Endothelial cell of umbilical vein (primary cell): ENCODE measurements at regions not wholly inside any gene's neighbourhood (a gene's known extent, or its start where the extent isn't known, plus 50 kb on each side); places are given as distances from the start of the nearest gene placed in this dataset.

ENCODE experiments used
- BruUV-seq: library from RNA; stranded (reverse); fragments of 400-500 nt; replicated peaks from 2 replicates; lab custom pipeline; 2021; lab: Mats Ljungman, UMichigan
- CTCF ChIA-PET: fragments of 300-600, 350-600 bp; sonication (Branson Sonifier 250); formaldehyde crosslinking; loops from one replicate; lab custom pipeline; 2021; ENCODE audit warnings: antibody characterized with exemption, inconsistent platforms; lab: Charles Lee
- POLR2A ChIA-PET: fragments of 300-600, 350-600 bp; sonication (Branson Sonifier 250); formaldehyde crosslinking; loops from one replicate; lab custom pipeline; 2021; ENCODE audit warnings: antibody characterized with exemption, inconsistent platforms; lab: Charles Lee
- DNase-seq: peaks from one replicate; pipeline ENCODE4 v3.0.0-alpha.2; 2011; ENCODE audit warnings: low read depth, low spot score
- FAIRE-seq: peaks from 2 replicates; lab custom pipeline; 2011; peaks lifted over from hg19 to GRCh38; lab: Jason Lieb, UNC
- H2AFZ ChIP-seq: 2 replicates; pipeline ENCODE4 v1.6.0; 2012; ENCODE audit warnings: low read depth, low read length, control low read depth, inconsistent platforms
- H3K27ac ChIP-seq: 2 replicates; pipeline ENCODE4 v1.5.1; 2011; ENCODE audit warnings: low read depth, mild to moderate bottlenecking, control low read depth, low read length, moderate library complexity; ENCODE audit not compliant: insufficient read depth
- H3K27me3 ChIP-seq, 2 experiments: 2 replicates each; pipeline versions ENCODE4 v1.6.0 to v1.6.1; 2011; ENCODE audit warnings: low read length in 2 of 2, mixed read lengths in 1 of 2; ENCODE audit not compliant: control insufficient read depth in 2 of 2, insufficient read depth in 2 of 2
- H3K36me3 ChIP-seq, 2 experiments: 2 replicates in 1 of 2; 3 replicates in 1 of 2; pipeline ENCODE4 v1.5.1; 2011; ENCODE audit warnings: low read length in 2 of 2, mild to moderate bottlenecking in 1 of 2, moderate library complexity in 1 of 2; ENCODE audit not compliant: control insufficient read depth in 2 of 2, insufficient read depth in 2 of 2; ENCODE audit errors: extremely low read depth in 1 of 2
- H3K4me1 ChIP-seq: 3 replicates; pipeline ENCODE4 v1.5.1; 2011; ENCODE audit warnings: mild to moderate bottlenecking, low read length; ENCODE audit not compliant: control insufficient read depth, insufficient read depth; ENCODE audit errors: extremely low read depth
- H3K4me2 ChIP-seq: 2 replicates; pipeline ENCODE4 v1.6.1; 2011; ENCODE audit warnings: low read length, control low read depth, mixed read lengths; ENCODE audit not compliant: insufficient read depth
- H3K4me3 ChIP-seq, 3 experiments: fragments of 200-600 bp in 1 of 3; sonication (generic), shearing (Covaris generic) in 1 of 3; replicated peaks in 1 of 3; 2 replicates each; pipeline ENCODE4 v1.5.1; 2011 to 2016; ENCODE audit warnings: control low read depth in 3 of 3, low read length in 3 of 3, mild to moderate bottlenecking in 2 of 3, inconsistent platforms in 1 of 3, low read depth in 1 of 3, moderate library complexity in 1 of 3; ENCODE audit not compliant: insufficient read depth in 1 of 3
- H3K79me2 ChIP-seq: 2 replicates; pipeline ENCODE4 v1.6.0; 2012; ENCODE audit warnings: low read length, inconsistent platforms; ENCODE audit not compliant: control insufficient read depth, insufficient read depth
- H3K9ac ChIP-seq: replicated peaks from 2 replicates; pipeline ENCODE3; 2011; ENCODE audit warnings: low read length, control low read depth; ENCODE audit not compliant: insufficient read depth; ENCODE audit errors: extremely low read depth
- H3K9me1 ChIP-seq: replicated peaks from 3 replicates; pipeline ENCODE4 v1.6.0; 2011; ENCODE audit warnings: mild to moderate bottlenecking, low read length; ENCODE audit not compliant: control insufficient read depth, insufficient read depth; ENCODE audit errors: extremely low read depth
- H3K9me3 ChIP-seq: replicated peaks from 2 replicates; pipeline ENCODE4 v1.5.1; 2012; ENCODE audit warnings: low read length, inconsistent platforms; ENCODE audit not compliant: control insufficient read depth, insufficient read depth
- H4K20me1 ChIP-seq: replicated peaks from 2 replicates; pipeline ENCODE3; 2011; ENCODE audit warnings: mild to moderate bottlenecking, low read length; ENCODE audit not compliant: control insufficient read depth, insufficient read depth; ENCODE audit errors: extremely low read depth
- EZH2 ChIP-seq: IDR thresholded peaks from 2 replicates; pipeline ENCODE4 v1.6.1; 2012; ENCODE audit warnings: borderline replicate concordance, low read depth, mild to moderate bottlenecking, moderate library complexity, low read length, inconsistent platforms; ENCODE audit not compliant: severe bottlenecking
- FOS ChIP-seq: IDR thresholded peaks from 2 replicates; pipeline ENCODE4 v1.6.1; 2011; ENCODE audit warnings: mild to moderate bottlenecking, low read length, moderate library complexity, borderline replicate concordance; ENCODE audit not compliant: insufficient read depth
- GATA2 ChIP-seq: IDR thresholded peaks from 2 replicates; pipeline ENCODE4 v1.7.0; 2011; ENCODE audit warnings: low read depth, mild to moderate bottlenecking, moderate library complexity, mixed read lengths, low read length; ENCODE audit not compliant: insufficient read length, insufficient read depth
- JUN ChIP-seq: IDR thresholded peaks from 2 replicates; pipeline ENCODE4 v1.6.1; 2011; ENCODE audit warnings: borderline replicate concordance, low read depth; ENCODE audit not compliant: insufficient read length, insufficient read depth
- MYC ChIP-seq: IDR thresholded peaks from one replicate; pipeline ENCODE4 v1.6.1; 2011; ENCODE audit warnings: mild to moderate bottlenecking, low read depth, low read length
- POLR2A ChIP-seq: IDR thresholded peaks from 2 replicates; pipeline ENCODE4 v1.6.1; 2012; ENCODE audit warnings: low read depth, mild to moderate bottlenecking, control low read depth, low read length
- POLR2AphosphoS5 ChIP-seq: IDR thresholded peaks from 2 replicates; pipeline ENCODE4 v1.6.1; 2012; ENCODE audit warnings: low read depth, mild to moderate bottlenecking, control low read depth, low read length, moderate library complexity; ENCODE audit not compliant: insufficient read depth
- dilution Hi-C: fragments of 300-500 bp; cut with MboI; formaldehyde crosslinking; loops from one replicate; pipeline ENCODE4 v1.15.0; 2019; ENCODE audit warnings: low sequenced_read_pairs; ENCODE audit not compliant: extremely low pct_ligation_motif_present
- intact Hi-C: fragments of 100-400 bp; cut with micrococcal nuclease; formaldehyde crosslinking; loops from one replicate; pipeline ENCODE4 v1.10.0; 2022
- TF ChIP-seq, protein P1 (sequence below): IDR thresholded peaks from 2 replicates; pipeline ENCODE4 v1.6.1; 2011; ENCODE audit not compliant: insufficient read depth, insufficient read length
- TF ChIP-seq, protein P2 (sequence below), 2 donors: IDR thresholded peaks; 1 replicate in 1 of 2; 2 replicates in 1 of 2; pipeline ENCODE4 v1.5.1; 2011; ENCODE audit warnings: low read length in 2 of 2, mild to moderate bottlenecking in 2 of 2, moderate library complexity in 2 of 2, control low read depth in 1 of 2, inconsistent platforms in 1 of 2, low read depth in 1 of 2; ENCODE audit not compliant: insufficient read depth in 1 of 2; ENCODE audit errors: extremely low read depth in 1 of 2

DNA sequence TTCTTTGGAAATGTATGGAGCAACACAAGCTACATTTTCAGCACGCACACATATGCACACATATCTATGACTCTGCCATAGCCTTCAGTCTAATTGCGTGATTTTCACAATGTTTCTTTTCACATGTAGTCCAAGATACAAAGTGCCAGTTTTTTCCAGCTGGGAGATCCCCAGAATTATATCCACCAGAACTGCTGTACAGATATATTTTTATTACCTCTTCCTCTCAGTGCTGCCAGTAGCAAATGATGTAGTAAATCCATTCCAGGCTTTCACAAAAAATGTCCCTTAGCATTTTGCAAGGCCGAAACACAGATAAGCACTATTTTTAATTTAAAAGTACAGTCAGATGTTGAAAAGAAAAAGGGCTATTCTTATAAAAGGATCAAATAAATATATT is 719.8 kb upstream of the SEMA6D start:
- intact Hi-C loops, result no loop called here
- H2AFZ ChIP-seq, result no peak overlapping the region
- dilution Hi-C loops, result no loop called here
- H3K27ac ChIP-seq, result no peak overlapping the region
- TF ChIP-seq POLR2A (no peak), MYC (no peak), JUN (no peak), FOS (no peak), POLR2AphosphoS5 (no peak), EZH2 (no peak), GATA2 (no peak)
- TF ChIP-seq, protein P1, sequence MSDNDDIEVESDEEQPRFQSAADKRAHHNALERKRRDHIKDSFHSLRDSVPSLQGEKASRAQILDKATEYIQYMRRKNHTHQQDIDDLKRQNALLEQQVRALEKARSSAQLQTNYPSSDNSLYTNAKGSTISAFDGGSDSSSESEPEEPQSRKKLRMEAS, result no peak
- TF ChIP-seq, protein P2, sequence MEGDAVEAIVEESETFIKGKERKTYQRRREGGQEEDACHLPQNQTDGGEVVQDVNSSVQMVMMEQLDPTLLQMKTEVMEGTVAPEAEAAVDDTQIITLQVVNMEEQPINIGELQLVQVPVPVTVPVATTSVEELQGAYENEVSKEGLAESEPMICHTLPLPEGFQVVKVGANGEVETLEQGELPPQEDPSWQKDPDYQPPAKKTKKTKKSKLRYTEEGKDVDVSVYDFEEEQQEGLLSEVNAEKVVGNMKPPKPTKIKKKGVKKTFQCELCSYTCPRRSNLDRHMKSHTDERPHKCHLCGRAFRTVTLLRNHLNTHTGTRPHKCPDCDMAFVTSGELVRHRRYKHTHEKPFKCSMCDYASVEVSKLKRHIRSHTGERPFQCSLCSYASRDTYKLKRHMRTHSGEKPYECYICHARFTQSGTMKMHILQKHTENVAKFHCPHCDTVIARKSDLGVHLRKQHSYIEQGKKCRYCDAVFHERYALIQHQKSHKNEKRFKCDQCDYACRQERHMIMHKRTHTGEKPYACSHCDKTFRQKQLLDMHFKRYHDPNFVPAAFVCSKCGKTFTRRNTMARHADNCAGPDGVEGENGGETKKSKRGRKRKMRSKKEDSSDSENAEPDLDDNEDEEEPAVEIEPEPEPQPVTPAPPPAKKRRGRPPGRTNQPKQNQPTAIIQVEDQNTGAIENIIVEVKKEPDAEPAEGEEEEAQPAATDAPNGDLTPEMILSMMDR (IDR thresholded peaks at IDR 0.05; ENCODE audit: extremely low read depth in 1 of 2, insufficient read depth in 1 of 2, low read depth in 1 of 2, low read length in 2 of 2), result no peak
- no peak overlapping the region for H3K4me3 ChIP-seq
- FAIRE-seq (no peak), DNase-seq (no peak)
- no peak overlapping the region for H3K9ac ChIP-seq
- H3K4me1 ChIP-seq, result no peaks in the 10 kb centered on the region
- ChIA-PET CTCF (no interaction called here), POLR2A (no interaction called here)
- H3K27me3 ChIP-seq, result no peaks in the 10 kb centered on the region
- BruUV-seq, result no TSS peak
- no peak overlapping the region for H3K4me2 ChIP-seq
- no peaks in the 10 kb centered on the region for H3K79me2 ChIP-seq
- no peaks in the 10 kb centered on the region for H3K36me3 ChIP-seq
- H4K20me1 ChIP-seq, result no peaks in the 10 kb centered on the region
- H3K9me3 ChIP-seq, result no peaks in the 10 kb centered on the region
- no peaks in the 10 kb centered on the region for H3K9me1 ChIP-seq
